ENCODE measurements at regions not wholly inside any gene's neighbourhood (a gene's known extent, or its start where the extent isn't known, plus 50 kb on each side); places are given as distances from the start of the nearest gene placed in this dataset.

- TF ChIP-seq CTCF (IDR thresholded peaks at IDR 0.05) (no peak), POLR2A (IDR thresholded peaks at IDR 0.05) (no peak), POLR2AphosphoS5 (IDR thresholded peaks at IDR 0.05) (no peak), EP300 (IDR thresholded peaks at IDR 0.05; ENCODE audit: low read depth) (no peak)
Observed at GRCh38 chr20:7333841-7334240, 566.4 kb downstream of the BMP2 start.

All from transverse colon (tissue), 4 donors.